NCI-H774 (cell line): ENCODE measurements at regions not wholly inside any gene's neighbourhood (a gene's known extent, or its start where the extent isn't known, plus 50 kb on each side); places are given as distances from the start of the nearest gene placed in this dataset.

Source experiments
- DNase-seq: peaks from one replicate; lab custom pipeline; 2025; lab: John Stamatoyannopoulos, UW

GRCh38 chr19:30741566-30741965 is 369.4 kb downstream of the ZNF536 start:
- no peak for DNase-seq

- DNase-seq, result no peak
Measured at GRCh38 chr19:30739394-30739793, 367.2 kb downstream of the ZNF536 start.

GRCh38 chr19:30738047-30738446 is 365.9 kb downstream of the ZNF536 start:
- no peak for DNase-seq

- no peak for DNase-seq
Measured at GRCh38 chr19:30734669-30735068, 362.5 kb downstream of the ZNF536 start.

- no peak for DNase-seq
Measured at GRCh38 chr19:30733826-30734550, 361.8 kb downstream of the ZNF536 start.

- no peak for DNase-seq
Measured at GRCh38 chr19:30731591-30731990, 359.4 kb downstream of the ZNF536 start.

GRCh38 chr19:30729451-30729850 is 357.3 kb downstream of the ZNF536 start:
- DNase-seq, result no peak

GRCh38 chr19:30722761-30723160 is 350.6 kb downstream of the ZNF536 start:
- no peak for DNase-seq

GRCh38 chr19:30722186-30722585 is 350.0 kb downstream of the ZNF536 start:
- no peak for DNase-seq

GRCh38 chr19:30719999-30720345 is 347.8 kb downstream of the ZNF536 start:
- DNase-seq, result no peak

GRCh38 chr19:30719189-30719998 is 347.2 kb downstream of the ZNF536 start:
- DNase-seq, result no peak

- DNase-seq, result no peak
Measured at GRCh38 chr19:30718707-30719106, 346.5 kb downstream of the ZNF536 start.

GRCh38 chr19:30718014-30718413 is 345.8 kb downstream of the ZNF536 start:
- DNase-seq, result no peak

- DNase-seq, result no peak
Measured at GRCh38 chr19:30717381-30717780, 345.2 kb downstream of the ZNF536 start.

GRCh38 chr19:30712431-30713337 is 340.5 kb downstream of the ZNF536 start:
- no peak for DNase-seq

GRCh38 chr19:30711826-30712225 is 339.6 kb downstream of the ZNF536 start:
- DNase-seq, result no peak

GRCh38 chr19:30711296-30711695 is 339.1 kb downstream of the ZNF536 start:
- no peak for DNase-seq

GRCh38 chr19:30710721-30711120 is 338.5 kb downstream of the ZNF536 start:
- no peak for DNase-seq

GRCh38 chr19:30708416-30709178 is 336.4 kb downstream of the ZNF536 start:
- DNase-seq, result no peak

GRCh38 chr19:30704771-30705330 is 332.7 kb downstream of the ZNF536 start:
- DNase-seq, result no peak

- no peak for DNase-seq
Measured at GRCh38 chr19:30703645-30704044, 331.5 kb downstream of the ZNF536 start.
